Activated CD4-positive, alpha-beta memory T cell treated with anti-CD3 and anti-CD28 coated beads, Interleukin-2, amount 10 ng/mL, durations not matched to agents 7 days and 5 days (primary cell): ENCODE measurements at regions not wholly inside any gene's neighbourhood (a gene's known extent, or its start where the extent isn't known, plus 50 kb on each side); places are given as distances from the start of the nearest gene placed in this dataset.

ENCODE experiments used
- CTCF ChIA-PET: fragments of 350-600 bp; sonication (Branson Sonifier 250); formaldehyde crosslinking; loops from one replicate; lab custom pipeline; 2021; ENCODE audit warnings: antibody characterized with exemption, inconsistent platforms; lab: Charles Lee
- POLR2A ChIA-PET: fragments of 350-600 bp; sonication (Branson Sonifier 250); formaldehyde crosslinking; loops from one replicate; lab custom pipeline; 2021; ENCODE audit warnings: antibody characterized with exemption; lab: Charles Lee
- DNase-seq: peaks from one replicate; pipeline ENCODE4 v3.0.0-alpha.2; 2020
- H3K27ac Mint-ChIP-seq: one replicate; pipeline ENCODE4 v1.8.0; 2021; ENCODE audit warnings: mild to moderate bottlenecking, mixed read lengths
- H3K27me3 Mint-ChIP-seq: one replicate; pipeline ENCODE4 v1.8.0; 2021; ENCODE audit warnings: mixed read lengths
- H3K36me3 Mint-ChIP-seq: one replicate; pipeline ENCODE4 v1.8.0; 2021; ENCODE audit warnings: low read depth, mixed read lengths
- H3K4me1 Mint-ChIP-seq: one replicate; pipeline ENCODE4 v1.8.0; 2021; ENCODE audit warnings: mixed read lengths
- H3K4me3 Mint-ChIP-seq: one replicate; pipeline ENCODE4 v1.8.0; 2021; ENCODE audit warnings: mild to moderate bottlenecking, mixed read lengths
- H3K9me3 Mint-ChIP-seq: one replicate; pipeline ENCODE4 v1.8.0; 2021; ENCODE audit warnings: mixed read lengths

GRCh38 chr5:97417986-97418385 is 234.9 kb upstream of the RIOK2 start:
- Mint-ChIP-seq H3K9me3 (no peaks in the 10 kb centered on the region), H3K4me1 (no peaks in the 10 kb centered on the region), H3K27me3 (no peaks in the 10 kb centered on the region), H3K27ac (no peak overlapping the region), H3K4me3 (no peak overlapping the region), H3K36me3 (no peaks in the 10 kb centered on the region)
- ChIA-PET POLR2A (no interaction called here), CTCF (no interaction called here)
- no peak for DNase-seq

GRCh38 chr5:97418462-97418861 is 235.4 kb upstream of the RIOK2 start:
- CTCF ChIA-PET, result no interaction called here
- Mint-ChIP-seq H3K4me3 (no peak overlapping the region), H3K36me3 (no peaks in the 10 kb centered on the region), H3K27me3 (no peaks in the 10 kb centered on the region), H3K9me3 (no peaks in the 10 kb centered on the region), H3K27ac (no peak overlapping the region), H3K4me1 (no peaks in the 10 kb centered on the region)
- no peak for DNase-seq
- POLR2A ChIA-PET, result no interaction called here

DNA sequence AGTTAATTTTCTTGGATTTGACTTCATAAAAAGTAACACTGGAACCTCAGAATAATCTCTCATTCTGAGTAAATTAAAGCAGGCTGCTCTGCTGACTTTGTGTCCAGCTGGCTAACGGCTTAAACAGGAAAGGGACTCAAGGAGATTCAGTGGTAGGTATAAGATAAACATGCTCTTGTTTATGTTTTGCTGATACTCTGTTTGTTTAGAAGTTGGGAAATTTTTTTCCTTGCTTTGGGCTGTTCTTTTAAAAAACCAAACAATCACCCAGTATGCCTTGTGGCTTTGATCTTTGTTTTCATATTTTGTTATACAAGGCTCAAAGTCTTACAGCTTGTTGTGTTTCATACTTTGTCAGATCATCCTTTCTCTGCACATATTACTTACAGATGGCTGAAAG is 237.6 kb upstream of the RIOK2 start:
- no peak for DNase-seq
- H3K36me3 Mint-ChIP-seq, result no peaks in the 10 kb centered on the region
- H3K4me3 Mint-ChIP-seq, result no peak overlapping the region
- H3K27me3 Mint-ChIP-seq, result no peaks in the 10 kb centered on the region
- H3K9me3 Mint-ChIP-seq, result no peaks in the 10 kb centered on the region
- ChIA-PET POLR2A (no interaction called here), CTCF (no interaction called here)
- H3K27ac Mint-ChIP-seq, result no peak overlapping the region
- H3K4me1 Mint-ChIP-seq, result no peaks in the 10 kb centered on the region

GRCh38 chr5:97422678-97423077 is 239.6 kb upstream of the RIOK2 start:
- DNase-seq, result no peak
- CTCF ChIA-PET, result no interaction called here
- Mint-ChIP-seq H3K36me3 (no peaks in the 10 kb centered on the region), H3K27ac (no peak overlapping the region), H3K9me3 (no peaks in the 10 kb centered on the region), H3K4me1 (no peaks in the 10 kb centered on the region), H3K27me3 (no peaks in the 10 kb centered on the region), H3K4me3 (no peak overlapping the region)
- POLR2A ChIA-PET, result no interaction called here

DNA sequence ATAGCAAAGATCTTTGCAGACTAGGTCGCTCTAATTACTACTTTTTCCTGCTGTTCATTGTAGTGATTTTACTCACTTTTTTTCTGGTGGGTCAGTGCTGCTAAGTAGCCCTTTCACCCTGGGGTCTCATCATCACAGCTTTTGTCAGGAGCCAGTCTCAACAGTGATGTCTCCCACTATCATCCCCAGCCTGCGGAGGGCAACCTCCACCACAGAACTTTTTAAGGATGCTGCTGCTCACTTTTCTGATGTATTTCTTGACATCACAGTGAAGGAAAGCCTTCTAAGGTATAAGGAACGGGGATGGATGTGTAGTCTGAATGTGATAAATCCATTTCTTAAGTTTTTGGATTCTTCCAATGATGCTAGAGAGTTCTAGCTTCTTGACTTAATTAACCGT is 242.5 kb upstream of the RIOK2 start:
- ChIA-PET CTCF (no interaction called here), POLR2A (no interaction called here)
- Mint-ChIP-seq H3K27ac (no peak overlapping the region), H3K36me3 (no peaks in the 10 kb centered on the region), H3K27me3 (no peaks in the 10 kb centered on the region), H3K4me1 (no peaks in the 10 kb centered on the region), H3K9me3 (no peaks in the 10 kb centered on the region), H3K4me3 (no peak overlapping the region)
- DNase-seq, result no peak

- H3K4me3 Mint-ChIP-seq, result no peak overlapping the region
- DNase-seq, result no peak
- H3K36me3 Mint-ChIP-seq, result no peaks in the 10 kb centered on the region
- H3K27me3 Mint-ChIP-seq, result no peaks in the 10 kb centered on the region
- no peaks in the 10 kb centered on the region for H3K9me3 Mint-ChIP-seq
- ChIA-PET CTCF (no interaction called here), POLR2A (no interaction called here)
- H3K4me1 Mint-ChIP-seq, result no peaks in the 10 kb centered on the region
- no peak overlapping the region for H3K27ac Mint-ChIP-seq
Measured at GRCh38 chr5:97427235-97427634, 244.2 kb upstream of the RIOK2 start.

- ChIA-PET CTCF (no interaction called here), POLR2A (no interaction called here)
- H3K27me3 Mint-ChIP-seq, result no peaks in the 10 kb centered on the region
- H3K36me3 Mint-ChIP-seq, result no peaks in the 10 kb centered on the region
- H3K4me1 Mint-ChIP-seq, result no peaks in the 10 kb centered on the region
- no peaks in the 10 kb centered on the region for H3K9me3 Mint-ChIP-seq
- no peak for DNase-seq
- H3K4me3 Mint-ChIP-seq, result no peak overlapping the region
- H3K27ac Mint-ChIP-seq, result no peak overlapping the region
Measured at GRCh38 chr5:97434021-97434420, 251.0 kb upstream of the RIOK2 start.

- ChIA-PET POLR2A (no interaction called here), CTCF (no interaction called here)
- Mint-ChIP-seq H3K4me1 (no peaks in the 10 kb centered on the region), H3K36me3 (no peaks in the 10 kb centered on the region), H3K27me3 (no peaks in the 10 kb centered on the region), H3K4me3 (no peak overlapping the region), H3K27ac (no peak overlapping the region), H3K9me3 (no peaks in the 10 kb centered on the region)
- no peak for DNase-seq
Measured at GRCh38 chr5:97436405-97436804, 253.4 kb upstream of the RIOK2 start.

DNA sequence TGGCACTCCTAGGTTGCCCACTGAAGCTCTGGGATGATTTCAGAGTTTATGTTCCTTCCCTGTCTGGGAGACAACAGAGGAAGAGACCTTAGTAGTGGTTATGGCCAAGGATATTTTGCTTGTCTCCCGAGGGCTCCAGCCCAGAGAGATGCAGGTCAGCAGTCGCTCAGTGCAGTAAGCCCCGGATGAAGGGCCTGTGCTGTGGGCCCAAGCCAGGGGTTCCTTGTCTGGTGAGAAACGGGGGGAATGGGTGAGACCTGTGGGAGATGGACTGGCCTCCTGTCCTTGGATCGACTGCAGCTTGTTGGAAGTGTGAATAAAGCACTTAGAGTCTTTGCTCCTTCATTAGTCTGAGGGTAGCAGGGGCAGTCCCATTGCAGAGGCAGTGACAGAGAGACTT is 260.7 kb upstream of the RIOK2 start:
- CTCF ChIA-PET, result no interaction called here

DNA sequence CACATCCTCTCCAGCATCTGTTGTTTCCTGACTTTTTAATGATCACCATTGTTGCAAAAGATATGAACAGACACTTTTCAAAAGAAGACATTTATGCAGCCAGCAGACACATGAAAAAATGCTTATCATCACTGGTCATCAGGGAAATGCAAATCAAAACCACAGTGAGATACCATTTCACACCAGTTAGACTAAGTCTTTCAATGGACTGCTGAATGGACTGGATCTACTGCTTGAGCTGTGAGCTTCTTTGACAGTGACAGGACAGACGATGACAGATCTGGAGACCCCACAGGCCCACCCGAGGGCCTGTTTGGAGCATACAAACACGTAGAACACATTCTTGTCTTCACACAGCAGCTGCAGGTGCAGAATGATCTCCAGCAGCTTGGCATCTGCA is 266.1 kb upstream of the RIOK2 start:
- H3K27me3 Mint-ChIP-seq, result no peaks in the 10 kb centered on the region
- H3K9me3 Mint-ChIP-seq, result no peaks in the 10 kb centered on the region
- H3K27ac Mint-ChIP-seq, result no peak overlapping the region
- H3K4me3 Mint-ChIP-seq, result no peak overlapping the region
- H3K36me3 Mint-ChIP-seq, result no peaks in the 10 kb centered on the region
- no peak for DNase-seq
- CTCF ChIA-PET, result no interaction called here
- POLR2A ChIA-PET, result no interaction called here
- no peaks in the 10 kb centered on the region for H3K4me1 Mint-ChIP-seq

More for the DNA sequence above, 260.7 kb upstream of the RIOK2 start:
- H3K36me3 Mint-ChIP-seq, result no peaks in the 10 kb centered on the region
- H3K9me3 Mint-ChIP-seq, result peaks cover 4% of the 10 kb centered on the region
- no peaks in the 10 kb centered on the region for H3K4me1 Mint-ChIP-seq
- no peak overlapping the region for H3K4me3 Mint-ChIP-seq
- DNase-seq, result no peak
- H3K27me3 Mint-ChIP-seq, result no peaks in the 10 kb centered on the region
- no peak overlapping the region for H3K27ac Mint-ChIP-seq
- POLR2A ChIA-PET, result no interaction called here

GRCh38 chr5:97452646-97453045 is 269.6 kb upstream of the RIOK2 start:
- Mint-ChIP-seq H3K27ac (no peak overlapping the region), H3K9me3 (no peaks in the 10 kb centered on the region), H3K36me3 (no peaks in the 10 kb centered on the region), H3K4me3 (no peak overlapping the region), H3K27me3 (no peaks in the 10 kb centered on the region), H3K4me1 (no peaks in the 10 kb centered on the region)
- DNase-seq, result no peak
- ChIA-PET POLR2A (no interaction called here), CTCF (no interaction called here)

DNA sequence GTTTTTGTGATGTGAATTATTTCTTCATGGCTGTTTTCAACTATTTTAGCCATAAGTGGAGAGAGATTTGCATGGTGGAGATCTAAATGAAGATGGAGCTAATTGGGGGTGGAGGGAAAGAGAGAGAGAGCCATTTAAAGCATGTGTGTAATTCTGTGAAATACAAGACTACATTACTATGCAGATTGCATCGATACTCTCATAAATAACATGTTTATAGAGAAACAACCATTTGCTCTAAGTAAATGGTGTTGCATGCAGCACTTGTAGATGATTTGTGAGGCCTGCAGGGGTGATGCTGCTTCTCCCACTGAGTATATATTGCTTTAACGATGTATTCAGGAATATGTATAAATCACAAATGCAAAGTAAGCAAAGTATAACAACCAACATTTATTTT is 270.2 kb upstream of the RIOK2 start:
- Mint-ChIP-seq H3K4me1 (no peaks in the 10 kb centered on the region), H3K9me3 (no peaks in the 10 kb centered on the region)
- CTCF ChIA-PET, result no interaction called here

DNA sequence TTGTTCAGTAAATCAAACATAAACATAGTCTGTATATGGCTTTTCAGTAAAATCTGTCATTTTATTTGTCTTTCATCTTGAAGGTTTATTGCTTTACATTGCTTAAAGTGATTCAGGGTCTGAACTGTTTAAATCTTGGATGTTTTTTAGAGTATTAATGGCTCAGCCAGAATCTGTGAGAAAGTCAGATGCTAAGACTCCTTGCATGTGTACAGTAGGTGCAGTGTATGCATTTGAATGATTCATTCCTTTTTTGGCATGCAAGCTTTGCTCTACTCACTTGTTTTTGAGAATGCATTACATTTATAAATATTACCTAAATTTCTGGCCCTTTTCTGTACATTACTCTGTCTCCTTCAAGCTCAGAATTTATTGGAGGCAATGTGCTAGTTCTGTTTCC is 271.0 kb upstream of the RIOK2 start:
- no peak for DNase-seq
- H3K36me3 Mint-ChIP-seq, result no peaks in the 10 kb centered on the region
- ChIA-PET CTCF (no interaction called here), POLR2A (no interaction called here)
- no peak overlapping the region for H3K4me3 Mint-ChIP-seq
- H3K4me1 Mint-ChIP-seq, result no peaks in the 10 kb centered on the region
- no peaks in the 10 kb centered on the region for H3K27me3 Mint-ChIP-seq
- H3K27ac Mint-ChIP-seq, result no peak overlapping the region
- no peaks in the 10 kb centered on the region for H3K9me3 Mint-ChIP-seq

More for the DNA sequence above, 270.2 kb upstream of the RIOK2 start:
- no peaks in the 10 kb centered on the region for H3K36me3 Mint-ChIP-seq
- H3K27me3 Mint-ChIP-seq, result no peaks in the 10 kb centered on the region
- no peak overlapping the region for H3K4me3 Mint-ChIP-seq
- POLR2A ChIA-PET, result no interaction called here
- no peak for DNase-seq
- H3K27ac Mint-ChIP-seq, result no peak overlapping the region

DNA sequence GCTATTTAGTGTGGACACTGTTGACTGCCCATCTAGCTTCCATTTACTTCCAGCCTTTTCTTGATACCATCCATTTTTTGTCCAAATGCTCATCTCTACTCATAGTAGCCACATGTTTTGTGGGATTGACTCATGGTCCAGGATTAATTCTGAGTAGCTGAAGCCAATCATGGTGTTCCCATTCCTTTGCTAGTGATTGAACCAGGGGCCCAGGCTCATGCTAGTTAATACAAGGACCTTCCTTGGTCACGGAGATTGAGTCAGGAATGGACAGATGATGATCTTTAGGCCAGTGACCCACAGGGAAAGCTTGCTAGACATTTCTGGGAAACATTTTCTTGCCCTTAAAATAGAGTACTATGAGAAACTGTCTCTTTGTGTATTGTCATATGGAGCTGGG is 272.9 kb upstream of the RIOK2 start:
- H3K9me3 Mint-ChIP-seq, result no peaks in the 10 kb centered on the region
- no peaks in the 10 kb centered on the region for H3K27me3 Mint-ChIP-seq
- CTCF ChIA-PET, result no interaction called here
- H3K4me3 Mint-ChIP-seq, result no peak overlapping the region
- no peak for DNase-seq
- no peak overlapping the region for H3K27ac Mint-ChIP-seq
- H3K36me3 Mint-ChIP-seq, result no peaks in the 10 kb centered on the region
- POLR2A ChIA-PET, result no interaction called here
- H3K4me1 Mint-ChIP-seq, result no peaks in the 10 kb centered on the region

DNA sequence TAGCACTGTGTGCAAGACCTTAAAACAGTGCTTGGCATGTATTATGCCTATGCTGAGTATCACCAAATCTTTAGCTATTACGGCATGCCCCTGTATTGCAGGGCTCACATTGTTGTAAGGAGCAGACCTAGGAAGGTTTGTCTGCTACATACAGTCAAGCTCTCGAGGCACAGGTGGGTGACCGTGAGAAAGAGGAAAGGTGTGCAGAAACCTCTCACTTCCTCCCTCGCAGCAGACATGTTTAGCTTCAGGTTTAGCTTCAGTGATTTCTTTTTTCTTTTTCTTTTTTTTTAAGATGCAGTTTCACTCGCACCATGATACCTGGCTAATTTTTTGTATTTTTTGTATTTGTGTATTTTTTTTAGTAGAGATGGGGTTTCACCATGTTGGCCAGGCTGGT is 275.8 kb upstream of the RIOK2 start:
- H3K9me3 Mint-ChIP-seq, result no peaks in the 10 kb centered on the region
- H3K27ac Mint-ChIP-seq, result no peak overlapping the region
- DNase-seq, result no peak
- no peaks in the 10 kb centered on the region for H3K27me3 Mint-ChIP-seq
- CTCF ChIA-PET, result no interaction called here
- POLR2A ChIA-PET, result no interaction called here
- no peaks in the 10 kb centered on the region for H3K36me3 Mint-ChIP-seq
- no peaks in the 10 kb centered on the region for H3K4me1 Mint-ChIP-seq
- H3K4me3 Mint-ChIP-seq, result no peak overlapping the region
